ENCODE measurements at regions not wholly inside any gene's neighbourhood (a gene's known extent, or its start where the extent isn't known, plus 50 kb on each side); places are given as distances from the start of the nearest gene placed in this dataset.

DNA sequence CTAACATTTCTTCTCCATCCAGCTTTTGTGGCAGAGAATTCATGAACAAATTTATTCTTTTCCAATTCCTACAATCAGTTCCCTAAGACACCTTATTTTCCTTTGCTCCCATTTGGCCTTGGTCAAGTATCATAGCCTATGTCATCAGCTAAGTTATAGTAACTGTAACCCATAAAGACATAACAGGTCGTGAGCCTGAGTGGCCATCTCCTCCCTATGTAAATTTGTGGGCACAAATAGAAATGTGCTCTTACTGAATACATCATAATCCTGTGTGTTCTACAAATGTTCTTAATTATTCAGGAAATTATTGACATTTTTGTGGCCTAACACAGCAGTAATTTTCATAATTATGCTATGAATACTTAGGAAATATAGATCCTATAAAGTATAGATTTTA is 108.9 kb upstream of the ZNF717 start:
- no peak for TF ChIP-seq ZNF404 (tag by site-specific recombination; IDR thresholded peaks at IDR 0.05)
- no peak for TF ChIP-seq ZNF354C (tag by site-specific recombination; IDR thresholded peaks at IDR 0.05; ENCODE audit: borderline replicate concordance, low read depth)
- TF ChIP-seq, protein P1, sequence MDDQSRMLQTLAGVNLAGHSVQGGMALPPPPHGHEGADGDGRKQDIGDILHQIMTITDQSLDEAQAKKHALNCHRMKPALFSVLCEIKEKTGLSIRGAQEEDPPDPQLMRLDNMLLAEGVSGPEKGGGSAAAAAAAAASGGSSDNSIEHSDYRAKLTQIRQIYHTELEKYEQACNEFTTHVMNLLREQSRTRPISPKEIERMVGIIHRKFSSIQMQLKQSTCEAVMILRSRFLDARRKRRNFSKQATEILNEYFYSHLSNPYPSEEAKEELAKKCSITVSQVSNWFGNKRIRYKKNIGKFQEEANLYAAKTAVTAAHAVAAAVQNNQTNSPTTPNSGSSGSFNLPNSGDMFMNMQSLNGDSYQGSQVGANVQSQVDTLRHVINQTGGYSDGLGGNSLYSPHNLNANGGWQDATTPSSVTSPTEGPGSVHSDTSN (CRISPR knock-in tag; IDR thresholded peaks at IDR 0.05) = no peak
- no peak for TF ChIP-seq GFI1B (tag by site-specific recombination; IDR thresholded peaks at IDR 0.05)
- TF ChIP-seq SALL2 (tag by site-specific recombination; IDR thresholded peaks at IDR 0.05; ENCODE audit: borderline replicate concordance) = no peak
- TF ChIP-seq ZNF776 (tag by site-specific recombination; IDR thresholded peaks at IDR 0.05; ENCODE audit: borderline replicate concordance) = no peak
- TF ChIP-seq, protein P2, sequence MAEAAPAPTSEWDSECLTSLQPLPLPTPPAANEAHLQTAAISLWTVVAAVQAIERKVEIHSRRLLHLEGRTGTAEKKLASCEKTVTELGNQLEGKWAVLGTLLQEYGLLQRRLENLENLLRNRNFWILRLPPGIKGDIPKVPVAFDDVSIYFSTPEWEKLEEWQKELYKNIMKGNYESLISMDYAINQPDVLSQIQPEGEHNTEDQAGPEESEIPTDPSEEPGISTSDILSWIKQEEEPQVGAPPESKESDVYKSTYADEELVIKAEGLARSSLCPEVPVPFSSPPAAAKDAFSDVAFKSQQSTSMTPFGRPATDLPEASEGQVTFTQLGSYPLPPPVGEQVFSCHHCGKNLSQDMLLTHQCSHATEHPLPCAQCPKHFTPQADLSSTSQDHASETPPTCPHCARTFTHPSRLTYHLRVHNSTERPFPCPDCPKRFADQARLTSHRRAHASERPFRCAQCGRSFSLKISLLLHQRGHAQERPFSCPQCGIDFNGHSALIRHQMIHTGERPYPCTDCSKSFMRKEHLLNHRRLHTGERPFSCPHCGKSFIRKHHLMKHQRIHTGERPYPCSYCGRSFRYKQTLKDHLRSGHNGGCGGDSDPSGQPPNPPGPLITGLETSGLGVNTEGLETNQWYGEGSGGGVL (tag by site-specific recombination; IDR thresholded peaks at IDR 0.05) = no peak
- no peak for TF ChIP-seq ZNF140 (tag by site-specific recombination; IDR thresholded peaks at IDR 0.05)
- no peak for TF ChIP-seq ZEB2 (tag by site-specific recombination; IDR thresholded peaks at IDR 0.05)
- TF ChIP-seq ZNF791 (tag by site-specific recombination; IDR thresholded peaks at IDR 0.05) = no peak
- no peak for TF ChIP-seq ZNF707 (tag by site-specific recombination; IDR thresholded peaks at IDR 0.05)
- no peak for TF ChIP-seq ZSCAN16 (tag by site-specific recombination; IDR thresholded peaks at IDR 0.05)
- TF ChIP-seq ZNF654 (tag by site-specific recombination; IDR thresholded peaks at IDR 0.05; ENCODE audit: low read depth) = no peak
- TF ChIP-seq ZNF174 (tag by site-specific recombination; IDR thresholded peaks at IDR 0.05) = no peak
- TF ChIP-seq ZBTB17 (tag by site-specific recombination; IDR thresholded peaks at IDR 0.05) = no peak
- no peak for TF ChIP-seq ZNF530 (tag by site-specific recombination; IDR thresholded peaks at IDR 0.05; ENCODE audit: low read depth)
- TF ChIP-seq KLF1 (tag by site-specific recombination; IDR thresholded peaks at IDR 0.05) = no peak
- no peak for TF ChIP-seq KLF9 (tag by site-specific recombination; IDR thresholded peaks at IDR 0.05; ENCODE audit: low read depth)
- TF ChIP-seq, protein P3, sequence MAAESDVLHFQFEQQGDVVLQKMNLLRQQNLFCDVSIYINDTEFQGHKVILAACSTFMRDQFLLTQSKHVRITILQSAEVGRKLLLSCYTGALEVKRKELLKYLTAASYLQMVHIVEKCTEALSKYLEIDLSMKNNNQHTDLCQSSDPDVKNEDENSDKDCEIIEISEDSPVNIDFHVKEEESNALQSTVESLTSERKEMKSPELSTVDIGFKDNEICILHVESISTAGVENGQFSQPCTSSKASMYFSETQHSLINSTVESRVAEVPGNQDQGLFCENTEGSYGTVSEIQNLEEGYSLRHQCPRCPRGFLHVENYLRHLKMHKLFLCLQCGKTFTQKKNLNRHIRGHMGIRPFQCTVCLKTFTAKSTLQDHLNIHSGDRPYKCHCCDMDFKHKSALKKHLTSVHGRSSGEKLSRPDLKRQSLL (tag by site-specific recombination; IDR thresholded peaks at IDR 0.05) = no peak
- TF ChIP-seq, protein P4, sequence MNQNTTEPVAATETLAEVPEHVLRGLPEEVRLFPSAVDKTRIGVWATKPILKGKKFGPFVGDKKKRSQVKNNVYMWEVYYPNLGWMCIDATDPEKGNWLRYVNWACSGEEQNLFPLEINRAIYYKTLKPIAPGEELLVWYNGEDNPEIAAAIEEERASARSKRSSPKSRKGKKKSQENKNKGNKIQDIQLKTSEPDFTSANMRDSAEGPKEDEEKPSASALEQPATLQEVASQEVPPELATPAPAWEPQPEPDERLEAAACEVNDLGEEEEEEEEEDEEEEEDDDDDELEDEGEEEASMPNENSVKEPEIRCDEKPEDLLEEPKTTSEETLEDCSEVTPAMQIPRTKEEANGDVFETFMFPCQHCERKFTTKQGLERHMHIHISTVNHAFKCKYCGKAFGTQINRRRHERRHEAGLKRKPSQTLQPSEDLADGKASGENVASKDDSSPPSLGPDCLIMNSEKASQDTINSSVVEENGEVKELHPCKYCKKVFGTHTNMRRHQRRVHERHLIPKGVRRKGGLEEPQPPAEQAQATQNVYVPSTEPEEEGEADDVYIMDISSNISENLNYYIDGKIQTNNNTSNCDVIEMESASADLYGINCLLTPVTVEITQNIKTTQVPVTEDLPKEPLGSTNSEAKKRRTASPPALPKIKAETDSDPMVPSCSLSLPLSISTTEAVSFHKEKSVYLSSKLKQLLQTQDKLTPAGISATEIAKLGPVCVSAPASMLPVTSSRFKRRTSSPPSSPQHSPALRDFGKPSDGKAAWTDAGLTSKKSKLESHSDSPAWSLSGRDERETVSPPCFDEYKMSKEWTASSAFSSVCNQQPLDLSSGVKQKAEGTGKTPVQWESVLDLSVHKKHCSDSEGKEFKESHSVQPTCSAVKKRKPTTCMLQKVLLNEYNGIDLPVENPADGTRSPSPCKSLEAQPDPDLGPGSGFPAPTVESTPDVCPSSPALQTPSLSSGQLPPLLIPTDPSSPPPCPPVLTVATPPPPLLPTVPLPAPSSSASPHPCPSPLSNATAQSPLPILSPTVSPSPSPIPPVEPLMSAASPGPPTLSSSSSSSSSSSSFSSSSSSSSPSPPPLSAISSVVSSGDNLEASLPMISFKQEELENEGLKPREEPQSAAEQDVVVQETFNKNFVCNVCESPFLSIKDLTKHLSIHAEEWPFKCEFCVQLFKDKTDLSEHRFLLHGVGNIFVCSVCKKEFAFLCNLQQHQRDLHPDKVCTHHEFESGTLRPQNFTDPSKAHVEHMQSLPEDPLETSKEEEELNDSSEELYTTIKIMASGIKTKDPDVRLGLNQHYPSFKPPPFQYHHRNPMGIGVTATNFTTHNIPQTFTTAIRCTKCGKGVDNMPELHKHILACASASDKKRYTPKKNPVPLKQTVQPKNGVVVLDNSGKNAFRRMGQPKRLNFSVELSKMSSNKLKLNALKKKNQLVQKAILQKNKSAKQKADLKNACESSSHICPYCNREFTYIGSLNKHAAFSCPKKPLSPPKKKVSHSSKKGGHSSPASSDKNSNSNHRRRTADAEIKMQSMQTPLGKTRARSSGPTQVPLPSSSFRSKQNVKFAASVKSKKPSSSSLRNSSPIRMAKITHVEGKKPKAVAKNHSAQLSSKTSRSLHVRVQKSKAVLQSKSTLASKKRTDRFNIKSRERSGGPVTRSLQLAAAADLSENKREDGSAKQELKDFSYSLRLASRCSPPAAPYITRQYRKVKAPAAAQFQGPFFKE (tag by site-specific recombination; IDR thresholded peaks at IDR 0.05; ENCODE audit: borderline replicate concordance) = no peak
- Histone ChIP-seq H3K36me3 (ENCODE audit: control insufficient read depth in 2 of 2, insufficient read depth in 1 of 2, low read length in 2 of 2) (no peaks in the 10 kb centered on the region), H3K4me1 (ENCODE audit: control insufficient read depth, insufficient read depth, low read length) (no peaks in the 10 kb centered on the region), H3K27ac (ENCODE audit: extremely low read depth, low read depth, low read length) (no peak overlapping the region), H3K9me3 (ENCODE audit: control insufficient read depth, insufficient read depth, low read depth, low read length) (no peaks in the 10 kb centered on the region), H3K4me3 (ENCODE audit: low read depth, low read length) (no peak overlapping the region)
- CTCF ChIA-PET = no interaction called here
- POLR2A ChIA-PET = no interaction called here
